GOT3 (cell line): ENCODE measurements at regions not wholly inside any gene's neighbourhood (a gene's known extent, or its start where the extent isn't known, plus 50 kb on each side); places are given as distances from the start of the nearest gene placed in this dataset.

Experiments
- DNase-seq: peaks from one replicate; lab custom pipeline; 2025; ENCODE audit warnings: mixed read lengths; lab: John Stamatoyannopoulos, UW

DNA sequence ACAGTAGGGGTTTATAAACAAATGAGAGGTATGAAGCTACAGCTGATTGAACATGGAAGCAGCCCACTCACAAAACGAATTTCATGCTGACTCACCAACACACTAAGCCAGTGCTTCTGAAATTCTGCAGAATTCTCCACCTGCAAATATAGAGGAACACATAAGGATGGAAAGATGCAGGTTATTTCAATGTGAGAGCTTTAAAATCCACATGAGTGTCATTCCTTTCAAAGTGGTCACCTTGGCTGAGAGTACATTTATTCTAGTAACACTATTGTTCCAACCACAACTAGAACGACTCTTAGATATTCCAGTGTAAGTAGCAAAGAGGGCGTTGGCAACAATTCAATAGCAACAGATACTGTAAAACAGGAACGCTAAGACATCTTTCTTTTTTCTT lies 189.9 kb upstream of the TSC22D2 start:
- DNase-seq, result no peak

DNA sequence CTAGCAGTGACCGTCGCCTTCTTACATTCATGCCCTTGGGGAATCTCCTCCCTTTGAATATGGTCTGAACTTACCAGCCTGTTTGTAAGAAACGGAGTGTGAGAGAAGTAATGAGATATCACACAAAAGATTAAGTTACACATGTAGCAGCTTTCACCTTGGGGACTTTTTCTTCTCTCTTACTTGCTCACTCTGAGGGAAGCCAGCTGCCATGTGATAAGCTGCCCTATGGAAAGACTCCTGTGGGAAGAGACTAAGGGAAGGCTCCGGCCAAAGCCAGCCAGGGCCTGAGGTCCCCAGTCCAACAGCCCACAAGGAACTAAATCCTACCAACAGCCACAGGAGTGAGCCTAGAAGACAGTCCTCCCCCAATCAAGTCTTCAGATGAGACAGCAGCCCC lies 190.4 kb upstream of the TSC22D2 start:
- DNase-seq, result no peak

DNA sequence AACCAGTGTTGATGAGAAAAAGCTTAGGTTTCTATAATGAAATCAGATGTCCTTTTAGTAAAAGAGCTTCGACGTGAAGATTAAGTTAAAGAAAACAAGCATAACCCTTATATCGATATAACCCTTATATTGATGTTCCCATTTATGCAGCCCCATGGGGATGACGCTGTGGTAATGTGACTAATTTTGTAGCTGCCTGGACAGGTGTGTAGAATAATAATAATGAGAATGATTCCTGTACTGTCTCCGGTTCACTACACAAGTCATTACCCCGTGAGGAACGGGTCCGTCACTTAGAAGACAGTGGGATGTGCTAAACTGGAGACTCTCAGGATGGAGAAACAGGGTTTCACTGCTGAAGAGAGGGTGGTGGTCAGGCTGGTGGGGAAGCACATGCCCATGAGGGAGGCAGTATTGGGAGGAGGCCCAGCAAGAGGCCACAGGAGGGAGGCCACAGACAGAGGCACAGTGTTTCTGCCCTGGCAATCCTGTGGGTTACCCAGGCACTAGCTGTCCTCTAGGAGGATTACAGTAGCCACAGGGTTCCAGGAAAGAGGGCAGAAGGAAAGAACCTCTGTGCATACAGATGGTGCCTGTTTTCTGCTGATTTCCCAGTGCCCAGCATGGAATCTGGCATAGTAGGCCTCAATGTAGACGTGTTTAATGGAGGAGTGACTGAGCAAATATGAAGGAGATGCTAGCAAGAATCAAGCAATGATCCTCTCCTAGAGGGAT lies 191.1 kb upstream of the TSC22D2 start:
- no peak for DNase-seq

DNA sequence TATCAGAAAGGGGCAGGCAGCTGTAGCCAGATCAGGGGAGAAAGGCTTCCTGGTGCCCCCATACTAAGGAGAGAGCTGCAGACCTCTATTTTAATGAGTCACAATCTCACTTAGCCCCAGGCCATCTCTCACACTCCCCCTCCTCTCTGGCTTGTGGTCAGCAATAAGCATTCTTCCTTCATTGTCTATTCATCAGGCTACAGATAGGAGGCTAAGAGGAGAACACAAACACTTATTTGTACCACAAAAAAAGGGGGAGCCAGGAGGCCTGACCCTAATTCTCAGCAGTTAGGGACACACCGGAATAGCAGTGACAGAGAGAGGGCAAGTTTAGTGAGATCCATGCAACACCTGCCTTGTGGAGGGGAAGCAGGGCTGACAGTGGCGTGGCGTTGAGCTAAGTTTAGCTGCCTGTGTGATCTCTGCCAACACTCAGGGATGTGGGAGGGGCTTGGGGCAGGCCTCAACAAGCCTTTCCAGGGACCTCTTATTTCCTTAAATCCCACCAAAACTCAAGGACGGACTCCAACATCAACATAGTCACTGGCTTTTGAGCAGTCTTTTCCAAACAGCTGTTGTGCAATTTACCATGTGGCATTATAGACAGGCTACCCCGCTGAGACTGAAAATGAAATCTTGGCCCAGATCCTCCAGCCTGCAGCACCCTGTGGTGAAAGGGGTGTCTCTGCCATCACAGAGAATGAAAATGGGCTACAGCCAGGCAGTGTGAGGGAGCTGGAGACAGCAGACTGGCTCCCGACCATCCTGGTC lies 191.9 kb upstream of the TSC22D2 start:
- no peak for DNase-seq

DNA sequence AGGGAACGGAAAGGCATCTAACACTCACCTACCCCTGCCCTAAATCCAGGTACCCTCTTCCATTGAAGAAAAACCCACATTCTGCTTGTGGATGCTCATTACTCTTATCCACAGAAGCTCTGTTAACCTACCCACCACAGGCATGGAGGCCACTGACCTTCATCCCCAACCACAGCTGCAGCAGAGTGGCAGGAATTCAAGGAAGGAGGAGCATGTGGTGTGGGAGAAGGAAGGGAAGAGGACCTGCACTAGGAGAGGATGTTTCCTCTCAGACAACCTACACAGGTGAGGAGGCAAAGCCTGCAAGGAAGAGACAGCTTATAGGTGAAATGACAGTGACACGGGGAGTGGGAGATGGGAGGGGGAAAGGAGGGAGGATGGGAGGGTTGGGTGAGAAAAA lies 192.5 kb upstream of the TSC22D2 start:
- DNase-seq, result no peak

DNA sequence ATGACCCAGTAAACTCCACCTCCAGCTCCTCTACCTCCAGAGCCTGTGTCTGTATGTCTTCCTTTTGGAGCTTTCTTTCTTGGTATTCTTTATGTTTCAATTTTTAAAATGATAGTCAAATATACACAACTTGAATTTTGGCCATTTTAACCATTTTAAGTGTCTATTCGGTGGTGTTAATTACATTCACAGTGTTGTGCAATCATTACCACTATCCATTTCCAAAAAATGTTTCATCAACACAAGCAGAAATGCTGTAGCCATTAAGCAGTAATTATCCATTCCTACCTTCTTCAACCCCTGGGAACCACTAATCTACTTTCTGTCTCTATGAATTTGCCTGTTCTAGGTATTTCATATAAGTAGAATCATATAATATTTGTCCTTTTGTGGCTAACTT lies 194.5 kb upstream of the TSC22D2 start:
- no peak for DNase-seq

DNA sequence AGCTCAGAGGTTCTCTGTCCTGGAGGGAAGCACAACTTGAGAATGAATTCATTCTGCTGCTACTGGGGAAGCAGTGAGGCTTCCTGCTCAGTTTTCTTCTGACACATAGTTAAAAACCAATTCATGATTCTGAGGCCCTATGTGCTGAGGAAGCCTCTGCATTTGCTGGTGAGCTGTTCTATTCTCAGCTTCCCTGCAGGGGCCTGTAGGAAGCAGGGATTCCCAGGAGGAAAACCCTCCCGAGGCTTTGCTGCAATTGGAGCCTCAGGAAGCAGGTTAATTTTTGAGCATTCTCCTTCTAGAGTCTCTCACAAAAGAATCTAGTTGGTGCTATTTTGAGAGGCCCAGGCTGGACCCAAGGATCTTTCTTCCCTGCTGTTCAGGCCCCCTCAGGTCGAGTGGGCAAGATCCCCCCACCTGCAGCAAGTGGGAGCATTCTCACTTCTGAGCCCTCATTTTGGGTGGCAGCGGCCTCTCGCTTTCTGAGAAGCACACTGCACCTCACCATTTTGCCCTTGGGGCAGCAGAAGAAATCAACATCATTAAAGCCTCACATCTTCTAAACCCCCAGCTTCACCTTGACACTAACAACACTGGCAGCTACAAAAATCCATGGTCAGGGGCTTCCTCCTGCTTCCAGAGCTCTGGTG lies 197.5 kb upstream of the TSC22D2 start:
- no peak for DNase-seq

DNA sequence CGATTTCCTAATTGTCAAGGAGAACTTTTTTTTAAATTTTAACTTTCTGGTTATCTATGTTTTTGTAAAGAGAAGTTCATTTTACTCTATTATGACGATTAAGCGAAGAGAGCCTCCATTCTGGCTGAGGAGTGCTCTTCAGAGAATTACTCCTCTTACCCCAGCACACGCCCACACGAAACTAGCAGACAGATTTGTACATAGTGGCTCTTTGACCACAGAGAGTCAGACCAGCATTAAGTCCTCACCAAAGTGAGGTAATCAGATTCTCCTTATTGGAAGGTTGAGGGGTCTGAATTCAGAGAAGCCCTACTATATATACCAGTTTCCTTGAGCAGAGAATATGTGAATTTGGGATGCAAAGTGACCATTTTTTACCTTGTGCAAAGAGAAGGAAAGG lies 204.8 kb upstream of the TSC22D2 start:
- DNase-seq, result no peak

DNA sequence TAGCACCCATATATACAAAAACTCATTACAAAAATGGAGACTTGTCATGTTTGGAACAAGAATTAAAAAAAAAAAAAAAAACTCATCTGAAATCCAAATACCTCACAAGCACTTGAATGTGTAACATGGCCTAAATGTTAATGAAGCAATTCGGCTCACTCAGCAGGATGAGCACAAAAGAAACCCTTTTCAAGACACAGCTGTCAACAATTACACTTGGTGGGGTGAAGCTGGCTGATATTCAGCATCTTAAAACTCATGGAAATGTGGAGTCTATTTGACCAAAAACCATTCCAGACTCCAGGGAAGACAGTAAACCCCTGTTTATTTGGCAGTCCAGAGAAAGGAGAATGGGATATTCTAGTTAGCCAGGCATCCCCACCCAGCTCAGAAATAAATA lies 205.4 kb upstream of the TSC22D2 start:
- no peak for DNase-seq

DNA sequence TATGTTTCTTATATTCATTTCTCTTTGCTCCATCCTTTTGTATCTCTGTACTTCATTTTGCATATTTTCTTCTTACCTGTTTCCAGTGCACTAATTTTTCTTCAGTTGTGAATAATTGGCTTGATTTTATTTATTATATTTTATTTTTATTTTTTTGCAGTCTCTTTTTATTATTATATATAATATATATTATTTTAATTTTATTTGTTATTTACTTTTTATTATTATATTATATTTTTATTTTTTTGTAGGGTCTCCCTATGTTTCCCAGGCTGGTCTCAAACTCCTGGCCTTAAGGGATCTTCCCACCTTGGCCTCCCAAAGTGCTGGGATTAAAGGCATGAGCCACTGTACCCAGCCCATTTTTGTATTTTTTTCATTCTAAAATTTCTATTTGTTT lies 213.1 kb upstream of the TSC22D2 start:
- DNase-seq, result no peak

DNA sequence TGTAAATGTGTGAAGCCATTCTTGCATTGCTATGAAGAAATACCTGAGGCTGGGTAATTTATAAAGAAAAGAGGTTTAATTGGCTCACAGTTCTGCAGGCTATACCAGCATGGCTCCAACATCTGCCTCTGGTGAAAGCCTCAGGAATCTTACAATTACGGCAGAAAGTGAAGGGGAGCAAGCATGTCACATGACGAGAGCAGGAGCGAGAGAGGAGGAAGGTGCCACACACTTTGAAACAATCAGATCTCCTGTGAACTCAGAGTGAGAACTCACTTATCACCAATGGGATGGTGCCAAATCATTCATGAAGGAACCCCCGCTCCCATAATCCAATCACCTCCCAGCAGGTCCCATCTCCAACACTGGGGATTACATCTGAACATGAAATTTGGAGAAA lies 213.6 kb upstream of the TSC22D2 start:
- no peak for DNase-seq

DNA sequence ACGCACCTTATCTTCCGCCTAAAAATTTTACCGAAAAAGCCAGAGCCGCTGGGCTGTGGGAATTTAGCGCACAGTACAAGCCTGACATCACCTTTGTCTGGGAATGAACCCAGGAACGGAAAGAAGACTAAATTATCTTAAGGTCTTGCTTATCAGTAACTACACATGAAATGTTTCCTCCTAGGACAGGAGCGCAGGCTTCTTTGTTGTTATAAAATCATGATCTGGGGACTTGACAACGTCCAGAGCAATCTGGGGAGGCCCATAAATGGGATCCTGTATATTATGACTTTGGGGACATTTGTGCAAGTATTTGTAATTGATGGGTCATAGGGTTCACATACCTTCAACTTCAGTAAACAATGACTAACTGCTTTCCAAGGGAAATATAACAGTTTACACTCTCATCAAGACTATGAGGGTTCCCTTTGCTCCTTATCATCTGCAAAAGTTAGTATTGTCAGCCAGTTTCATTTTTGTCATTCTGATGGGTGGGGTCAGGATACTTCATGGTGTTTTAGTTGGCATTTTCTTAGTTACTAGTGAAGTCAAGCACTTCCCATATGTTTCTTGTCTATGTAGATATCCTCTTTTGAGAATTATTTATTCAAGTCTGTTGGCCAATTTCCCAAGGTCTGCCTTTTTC lies 213.9 kb upstream of the PFN2 start:
- DNase-seq, result no peak

DNA sequence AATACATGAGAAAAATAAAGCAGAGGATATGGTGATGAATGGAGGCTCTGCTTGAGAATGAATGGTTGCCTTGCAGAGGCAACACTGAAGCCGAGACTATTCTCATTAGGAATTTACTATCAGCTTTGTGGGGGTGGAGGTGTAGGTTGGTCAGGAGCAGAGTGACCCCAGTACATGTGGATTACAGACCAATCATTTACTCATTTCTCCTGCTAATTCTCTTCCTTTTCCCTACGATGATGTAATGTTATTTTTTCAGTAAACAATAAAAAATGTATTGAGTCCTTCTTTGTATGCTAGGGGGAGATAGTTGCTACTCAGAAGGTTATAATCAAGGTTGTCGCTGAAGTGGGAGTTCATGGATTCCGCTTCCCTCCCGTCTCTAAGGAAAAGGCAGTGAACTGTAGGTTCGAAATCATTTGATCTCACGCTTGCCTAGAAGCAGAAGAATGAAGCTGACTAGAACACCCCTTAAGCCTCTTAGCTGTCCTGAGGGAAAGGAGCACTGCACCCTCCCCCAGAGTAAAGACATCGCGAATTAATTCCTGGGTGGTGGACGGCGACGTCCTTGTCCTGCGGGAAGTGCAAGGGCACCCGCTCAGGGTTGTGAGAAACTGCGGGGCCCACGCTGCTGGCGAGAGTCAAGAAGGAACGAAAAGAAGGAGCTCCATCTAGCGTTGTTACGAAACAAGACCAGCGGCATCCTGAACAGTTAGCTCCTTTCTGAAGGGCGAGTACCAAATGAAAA lies 213.2 kb upstream of the PFN2 start:
- peak; percentile 45 for DNase-seq

DNA sequence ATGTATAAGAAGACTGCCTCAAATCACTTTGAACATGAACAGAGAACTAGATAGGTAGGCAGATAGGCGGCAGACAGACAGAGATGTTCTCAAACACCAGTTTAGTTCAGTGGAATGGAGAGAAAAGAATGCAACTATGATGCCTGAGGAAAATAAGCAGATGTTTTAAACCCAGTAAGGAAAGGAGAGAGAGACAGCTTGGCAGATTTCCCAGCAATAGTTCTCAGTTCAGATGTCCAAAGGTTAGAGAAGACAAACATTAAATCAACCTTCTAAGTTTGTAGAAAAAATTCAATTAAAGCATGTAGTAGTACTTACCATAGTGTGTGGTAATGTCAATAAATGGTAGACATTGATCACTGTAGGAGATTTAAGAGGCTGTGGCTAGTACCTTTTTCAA lies 209.6 kb upstream of the PFN2 start:
- DNase-seq, result no peak

DNA sequence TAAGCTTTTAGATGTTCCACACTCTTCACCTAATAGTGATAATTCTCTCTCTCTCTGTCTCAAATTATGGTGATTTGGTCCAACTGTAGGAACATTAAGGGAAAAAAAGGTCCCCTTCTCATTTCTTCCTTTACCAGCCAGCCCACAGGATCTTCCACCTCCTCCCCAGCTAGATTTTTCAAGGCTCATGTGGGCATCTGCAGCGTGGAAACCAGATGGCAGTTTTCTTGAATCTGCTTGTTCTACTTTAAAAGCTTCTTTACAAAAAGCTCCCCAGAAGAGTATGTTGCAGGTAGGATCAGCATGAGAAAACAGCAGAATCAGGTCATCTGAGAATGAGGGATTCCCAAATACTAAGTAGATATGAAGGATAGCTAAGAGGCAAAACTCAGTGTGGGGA lies 208.6 kb upstream of the PFN2 start:
- no peak for DNase-seq

DNA sequence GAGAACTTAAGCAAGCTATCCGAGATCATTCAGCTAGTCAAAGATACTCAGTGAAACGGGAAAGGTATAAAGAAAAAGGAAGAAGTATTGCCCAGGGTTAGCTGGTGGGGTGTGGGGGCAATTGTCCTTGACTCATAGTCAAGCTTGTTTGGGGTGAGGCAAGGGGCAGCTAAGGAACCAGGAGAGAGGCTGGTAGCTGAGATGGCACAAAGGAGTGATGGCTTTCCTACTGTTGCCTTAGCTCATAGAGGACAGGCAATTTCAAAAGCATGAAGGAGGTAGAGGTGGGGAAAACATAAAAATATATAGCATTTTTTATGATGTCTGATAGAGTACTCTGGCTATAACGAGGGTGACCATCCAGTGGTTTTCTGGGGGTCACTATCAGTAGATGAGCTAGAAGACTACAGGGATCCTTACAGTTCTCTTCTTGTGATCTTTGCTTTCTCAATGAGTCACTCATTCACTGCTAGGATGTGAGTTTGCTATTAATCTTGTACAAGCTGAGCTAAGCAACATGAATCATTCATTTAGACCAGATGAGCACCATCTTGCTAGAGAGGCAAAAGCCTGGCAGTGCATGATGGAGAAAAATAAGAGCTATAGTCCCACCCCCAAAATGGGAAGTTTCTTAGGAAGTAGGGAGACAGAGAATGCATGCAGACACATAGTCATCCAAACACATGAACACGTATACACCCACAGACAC lies 207.1 kb upstream of the PFN2 start:
- no peak for DNase-seq

DNA sequence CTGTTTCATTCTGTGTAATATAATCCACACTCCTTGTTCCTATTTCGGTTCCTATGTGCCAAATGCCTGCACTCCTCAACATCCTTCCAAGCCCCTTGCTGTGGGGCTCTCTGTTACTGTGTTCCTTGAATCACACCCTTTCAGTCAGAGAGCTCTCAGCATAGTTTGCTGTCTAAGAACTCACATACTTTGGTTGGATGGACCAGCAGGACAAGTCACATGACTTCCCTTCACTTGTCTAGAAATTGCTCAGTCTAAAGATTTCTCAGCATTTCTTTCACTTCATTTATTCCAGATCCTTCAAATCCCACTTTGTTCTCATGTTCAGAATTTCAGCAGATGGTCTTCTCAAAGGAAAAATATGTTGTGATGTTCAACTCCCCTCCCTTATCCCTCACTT lies 203.5 kb upstream of the PFN2 start:
- no peak for DNase-seq

DNA sequence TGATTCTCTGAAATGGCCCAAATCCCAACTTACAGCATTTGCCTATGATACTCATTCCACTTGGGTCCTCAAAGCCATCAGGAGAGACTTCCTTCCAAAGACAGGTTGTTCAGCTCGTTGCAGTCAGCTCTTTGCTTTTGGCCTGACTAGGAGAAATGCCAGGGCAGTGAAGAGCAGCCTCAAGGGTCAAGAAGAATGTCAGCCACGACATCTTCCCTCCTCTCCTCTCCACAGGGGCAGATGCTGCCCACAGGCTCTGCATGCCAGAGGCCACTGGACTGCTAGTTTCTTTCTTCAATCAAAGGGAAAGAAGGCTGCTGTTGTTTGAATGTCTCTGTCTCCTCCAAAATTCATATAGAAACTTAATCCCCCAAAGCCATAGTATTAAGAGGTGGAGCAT lies 201.7 kb upstream of the PFN2 start:
- DNase-seq, result no peak

DNA sequence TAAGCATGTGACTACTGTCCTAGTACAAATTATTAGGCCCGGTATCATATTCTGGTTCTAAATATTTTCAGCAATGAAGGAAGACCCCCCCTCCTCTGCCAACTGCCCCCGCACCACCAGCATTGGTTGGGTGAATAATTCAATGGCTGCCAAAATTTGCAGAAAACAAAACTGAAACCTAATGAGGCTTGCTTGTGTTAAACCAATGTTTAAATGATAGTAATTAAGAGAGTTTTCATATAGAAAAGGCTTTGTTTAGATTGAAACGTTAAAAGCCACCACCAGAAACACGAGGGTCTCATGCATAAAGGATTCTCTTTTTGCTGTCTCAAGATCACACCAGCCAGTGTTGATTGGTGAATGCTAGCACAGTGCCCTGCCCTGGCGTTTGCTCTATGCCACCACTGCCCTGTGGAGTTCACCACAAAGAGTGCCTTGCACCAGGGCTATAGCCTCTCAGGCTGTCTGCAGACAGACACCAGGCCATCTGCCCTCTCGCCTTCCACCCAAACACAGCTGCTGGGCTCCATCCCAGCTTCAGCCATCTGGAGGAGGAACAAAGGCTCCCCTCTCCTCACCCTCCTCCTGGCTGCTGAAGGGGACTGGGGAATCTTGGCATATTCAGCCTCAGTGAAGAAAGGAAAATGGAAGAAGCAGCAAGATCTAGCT lies 200.3 kb upstream of the PFN2 start:
- no peak for DNase-seq

DNA sequence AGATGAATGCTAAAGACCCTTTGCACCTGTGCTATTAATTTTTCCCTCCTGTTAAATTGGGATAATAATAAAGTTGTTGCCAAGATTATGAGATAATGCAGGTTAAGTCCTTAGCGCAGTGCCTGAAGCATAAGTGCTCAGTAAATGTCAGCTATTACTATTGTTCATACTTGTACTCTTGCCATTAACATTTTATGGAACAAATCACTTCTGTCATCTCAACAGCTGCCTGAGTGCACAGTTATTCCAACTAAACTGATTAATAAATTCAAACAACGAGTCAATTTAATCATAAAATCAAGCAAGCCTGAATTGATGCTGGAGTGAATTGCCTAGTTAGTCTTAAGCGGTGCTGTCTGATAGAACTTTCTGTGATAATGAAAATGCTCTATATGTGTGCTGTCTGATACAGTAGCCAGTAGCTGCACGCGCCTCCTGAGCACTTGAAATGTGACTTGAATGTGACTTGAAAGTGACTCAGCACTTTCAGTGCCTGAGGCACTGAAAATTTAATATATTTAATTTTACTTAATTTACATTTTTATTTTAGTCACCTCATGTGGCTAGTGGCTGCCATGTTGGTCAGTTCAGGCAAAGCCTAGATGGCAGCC lies 198.7 kb upstream of the PFN2 start:
- no peak for DNase-seq
